GM21717 (cell line): ENCODE measurements at regions not wholly inside any gene's neighbourhood (a gene's known extent, or its start where the extent isn't known, plus 50 kb on each side); places are given as distances from the start of the nearest gene placed in this dataset.
"Not testable (repeated sequence)": the region's sequence is repeated elsewhere in the genome, so short reads cannot be mapped to it uniquely, and the experiment has no call there.

Experiments
- ATAC-seq: cut with Tn5 transposase; IDR thresholded peaks from one replicate; pipeline ENCODE4 v1.9.1; 2021; ENCODE audit warnings: mild to moderate bottlenecking, moderate library complexity; ENCODE audit not compliant: unreplicated experiment

GRCh38 chr15:96974761-96975160 lies 644.3 kb downstream of the NR2F2 start:
- ATAC-seq, result no peak

DNA sequence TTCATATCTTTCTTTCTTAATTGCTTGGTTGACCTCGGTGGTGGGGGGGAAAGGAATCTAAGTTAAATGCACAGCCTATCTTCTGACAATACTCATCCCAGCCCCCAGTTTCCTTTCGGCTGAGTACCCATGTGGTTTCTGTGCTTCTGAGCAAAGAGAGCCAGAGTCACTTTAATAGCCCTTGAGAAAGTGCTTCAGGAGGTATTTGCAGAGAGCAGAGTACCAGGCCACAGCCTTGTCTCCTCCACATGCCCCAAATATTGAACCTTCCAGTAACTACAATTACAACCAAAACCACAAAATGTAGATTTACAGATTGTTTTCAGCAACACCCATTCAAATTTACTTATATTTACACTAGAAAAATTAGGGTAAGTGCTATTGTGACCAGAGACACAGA lies 647.4 kb downstream of the NR2F2 start:
- ATAC-seq, result no peak

DNA sequence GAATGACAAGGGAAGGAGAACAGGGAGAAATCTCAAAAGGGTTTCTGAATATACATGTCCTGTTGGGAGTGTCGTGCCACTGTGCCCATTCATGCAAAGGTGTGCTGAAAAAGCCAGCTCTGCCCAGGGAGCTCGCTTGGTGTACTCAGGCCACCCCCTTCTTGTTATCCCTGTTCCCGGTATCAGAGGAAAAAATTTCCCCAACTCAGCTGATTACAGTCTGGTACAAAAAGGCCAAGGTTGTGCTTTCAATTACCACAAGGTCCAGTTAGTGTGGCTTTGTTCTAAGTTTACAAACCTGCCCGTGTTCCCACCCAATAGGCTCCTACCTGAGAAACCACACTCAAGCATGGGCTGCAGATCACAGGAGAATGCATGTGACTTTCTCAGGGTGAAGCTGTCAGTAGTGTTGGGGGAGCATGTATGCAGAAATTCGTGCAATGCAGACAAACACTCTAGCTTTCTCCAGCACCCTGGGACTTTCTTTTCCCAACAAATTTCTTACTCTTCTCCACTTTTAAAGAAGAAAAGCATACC lies 648.5 kb downstream of the NR2F2 start:
- no peak for ATAC-seq

DNA sequence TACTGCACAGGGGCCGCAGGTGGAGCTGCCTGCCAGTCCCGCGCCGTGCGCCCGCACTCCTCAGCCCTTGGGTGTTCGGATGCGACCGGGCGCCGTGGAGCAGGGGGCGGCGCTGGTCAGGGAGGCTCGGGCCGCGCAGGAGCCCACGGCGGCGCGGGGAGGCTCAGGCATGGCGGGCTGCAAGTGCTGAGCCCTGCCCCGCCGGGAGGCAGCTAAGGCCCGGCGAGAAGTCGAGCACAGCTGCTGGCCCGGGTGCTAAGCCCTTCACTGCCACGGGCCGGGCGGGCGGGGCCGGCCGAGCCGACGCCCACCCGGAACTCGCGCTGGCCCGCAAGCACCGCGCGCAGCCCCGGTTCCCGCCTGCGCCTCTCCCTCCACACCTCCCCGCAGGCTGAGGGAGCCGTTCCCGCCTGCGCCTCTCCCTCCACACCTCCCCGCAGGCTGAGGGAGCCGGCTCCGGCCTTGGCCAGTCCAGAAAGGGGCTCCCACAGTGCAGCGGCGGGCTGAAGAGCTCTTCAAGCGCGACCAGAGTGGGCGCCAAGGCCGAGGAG lies 653.7 kb downstream of the NR2F2 start:
- not testable (repeated sequence) for ATAC-seq

- ATAC-seq, result no peak
Measured at GRCh38 chr15:96992817-96993216, 662.3 kb downstream of the NR2F2 start.

DNA sequence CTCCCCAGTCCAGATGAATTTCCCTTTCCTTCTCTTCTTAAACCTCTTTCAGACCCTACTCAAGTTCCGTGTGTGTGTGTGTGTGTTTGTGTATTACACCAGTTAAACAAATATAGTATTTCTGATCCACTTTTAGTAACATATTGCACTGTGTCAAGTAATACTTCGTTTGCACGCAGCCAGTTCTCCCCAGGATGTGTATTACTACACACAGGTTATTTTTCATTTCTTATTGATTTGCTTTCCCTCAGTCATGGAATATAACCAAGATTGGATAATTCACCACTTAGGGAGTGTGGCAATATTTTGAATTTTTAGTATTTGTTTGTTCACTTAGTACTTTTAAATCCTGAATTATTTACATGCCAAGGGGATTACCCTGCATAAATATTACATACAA lies 667.0 kb downstream of the NR2F2 start:
- no peak for ATAC-seq

- ATAC-seq, result no peak
Measured at GRCh38 chr15:97009031-97009431, 678.5 kb downstream of the NR2F2 start.

DNA sequence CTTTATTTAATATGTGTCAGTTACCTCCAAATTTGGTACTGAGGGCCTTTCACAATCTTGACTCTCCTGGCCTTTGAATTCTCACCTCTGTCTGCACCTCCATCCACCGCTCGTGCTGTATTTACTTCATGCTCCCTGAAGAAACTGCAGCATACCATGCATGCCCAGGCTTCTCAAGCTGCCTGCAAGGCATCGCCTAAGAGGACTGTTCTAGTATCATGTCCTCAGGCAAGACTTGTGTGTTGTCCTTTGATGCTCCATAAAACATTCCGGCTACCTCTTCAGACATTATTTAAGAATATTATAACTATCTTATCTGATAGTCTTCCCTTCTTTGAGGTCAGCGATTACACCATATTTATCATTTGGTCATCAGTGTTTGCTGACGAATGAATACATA lies 682.5 kb downstream of the NR2F2 start:
- ATAC-seq, result no peak

GRCh38 chr15:97013491-97013890 lies 683.0 kb downstream of the NR2F2 start:
- ATAC-seq, result no peak

DNA sequence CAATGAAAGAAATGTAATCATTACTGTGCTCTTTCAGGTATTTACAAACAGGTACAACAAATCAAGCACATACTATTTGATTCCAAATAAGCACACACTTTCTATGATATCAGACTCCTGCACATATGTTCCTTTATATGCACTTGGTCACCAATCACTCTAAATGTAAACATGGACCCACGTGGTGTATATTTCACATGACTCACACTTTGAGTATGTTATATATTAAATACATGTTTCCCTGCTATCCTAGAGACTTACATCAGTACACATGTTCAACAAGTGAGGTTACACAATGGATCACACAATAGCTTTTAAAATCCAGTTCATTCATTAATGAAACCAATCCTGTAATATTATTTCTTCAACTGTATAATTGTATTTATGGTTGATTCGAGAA lies 683.5 kb downstream of the NR2F2 start:
- no peak for ATAC-seq

GRCh38 chr15:97023488-97023844 lies 693.0 kb downstream of the NR2F2 start:
- ATAC-seq, result no peak

GRCh38 chr15:97026781-97027180 lies 696.3 kb downstream of the NR2F2 start:
- ATAC-seq, result no peak

DNA sequence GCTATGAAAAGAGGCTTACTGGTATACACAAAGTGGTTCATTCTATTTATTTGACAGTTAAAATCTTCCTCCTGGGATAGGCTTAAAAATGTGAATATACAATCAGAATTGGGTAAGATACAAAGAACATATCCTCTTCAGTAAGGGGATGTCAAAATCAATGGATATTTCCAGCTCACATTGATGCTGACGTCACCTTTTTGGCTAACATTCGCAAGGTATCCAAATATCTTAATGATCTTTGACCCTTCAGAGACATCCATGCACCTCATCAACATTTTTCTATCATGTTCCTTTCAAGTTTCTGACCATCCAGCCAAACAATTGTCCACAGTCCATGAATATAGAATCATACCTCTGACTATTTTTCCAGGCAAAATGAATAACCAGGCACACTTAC lies 697.3 kb downstream of the NR2F2 start:
- no peak for ATAC-seq

DNA sequence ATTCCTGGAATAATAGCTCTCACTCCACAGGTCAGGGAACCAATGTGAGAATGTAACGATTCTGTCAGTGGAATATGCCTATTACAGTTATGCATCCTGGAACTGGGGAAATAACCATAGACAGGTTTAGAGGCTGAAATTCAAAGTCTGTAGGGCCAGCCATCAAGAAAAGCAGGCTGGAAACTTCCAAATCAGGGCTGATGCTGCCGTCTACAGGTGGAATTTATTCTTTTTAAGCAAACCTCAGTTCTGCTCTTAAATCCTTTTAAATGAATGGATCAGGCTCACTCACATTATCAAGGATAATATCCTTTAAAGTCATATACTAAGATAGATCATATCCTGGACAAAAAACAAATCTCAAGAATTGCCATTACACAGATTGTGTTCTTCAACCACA lies 699.8 kb downstream of the NR2F2 start:
- ATAC-seq, result no peak

DNA sequence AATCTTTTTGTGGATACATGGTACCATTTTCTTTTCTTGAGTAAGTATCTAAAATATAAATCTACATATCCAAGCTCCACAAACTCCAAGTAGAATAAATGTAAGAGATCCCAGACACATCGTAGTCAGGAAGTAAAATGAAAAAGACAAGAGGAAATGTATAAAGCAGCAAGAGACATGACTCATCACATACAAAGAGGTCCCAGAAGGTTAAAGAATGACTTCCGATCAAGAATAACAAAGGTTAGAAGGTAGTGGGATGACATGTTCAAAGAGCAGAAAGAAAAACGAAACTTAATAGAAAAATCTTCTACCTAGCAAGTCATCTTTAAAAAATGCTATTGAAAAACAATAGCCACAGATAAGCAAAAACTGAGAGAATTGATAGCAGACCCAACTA lies 705.8 kb downstream of the NR2F2 start:
- ATAC-seq, result no peak

GRCh38 chr15:97037080-97037479 lies 706.6 kb downstream of the NR2F2 start:
- ATAC-seq, result no peak

DNA sequence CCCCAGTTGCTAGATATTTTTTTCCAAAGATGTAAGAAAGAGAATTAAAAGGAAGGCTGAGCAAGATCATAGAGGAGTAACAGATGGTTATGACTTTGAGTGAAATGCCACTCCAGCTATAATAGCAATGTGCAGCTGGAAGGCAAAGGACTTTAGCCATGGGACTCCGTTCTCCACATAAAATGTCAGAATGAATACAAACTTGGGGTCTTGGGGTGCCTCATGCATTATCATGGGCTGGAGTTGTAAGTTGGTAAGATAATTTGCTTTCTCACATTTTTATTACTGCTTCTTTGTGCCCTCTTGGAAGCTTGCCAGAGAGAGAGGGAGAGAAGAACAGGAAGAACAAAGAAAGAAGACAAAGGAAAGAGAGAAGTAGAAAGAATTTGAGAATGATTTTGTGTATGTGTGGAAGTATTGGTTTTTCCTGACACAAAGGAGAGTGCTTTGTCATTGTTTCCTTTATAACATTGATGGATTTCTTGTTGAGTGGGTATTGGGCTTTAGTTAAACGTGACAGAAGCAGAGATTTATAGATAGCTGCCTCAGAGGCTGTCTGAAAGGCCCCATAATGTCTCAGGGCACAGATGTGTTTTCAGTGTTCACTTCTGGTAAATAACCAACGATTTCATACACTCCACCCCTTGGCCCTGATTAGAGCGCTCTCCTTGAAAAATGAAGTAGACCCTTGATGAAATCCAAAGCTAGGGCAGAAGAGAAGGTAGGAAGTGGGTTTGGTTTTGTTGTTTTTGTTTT lies 715.3 kb downstream of the NR2F2 start:
- ATAC-seq, result no peak

DNA sequence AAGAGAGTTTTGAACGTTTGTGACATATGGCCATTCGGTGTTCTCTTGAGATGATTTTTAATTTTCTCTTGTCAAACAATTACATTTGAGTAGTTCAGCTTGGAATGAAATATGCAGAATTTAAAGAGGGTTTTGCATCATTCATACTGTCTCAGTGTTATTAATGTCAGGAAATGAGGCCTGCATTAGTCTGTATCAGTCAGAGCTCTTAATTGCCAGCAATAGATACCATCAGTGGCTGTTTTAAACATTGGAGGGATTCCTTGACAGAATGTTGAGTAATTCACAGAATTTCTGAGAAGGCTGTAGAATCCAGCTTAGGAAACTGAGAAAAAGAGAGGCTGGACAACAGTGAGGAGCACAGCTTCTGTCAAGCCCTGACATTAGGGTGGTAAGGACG lies 722.0 kb downstream of the NR2F2 start:
- ATAC-seq, result no peak

DNA sequence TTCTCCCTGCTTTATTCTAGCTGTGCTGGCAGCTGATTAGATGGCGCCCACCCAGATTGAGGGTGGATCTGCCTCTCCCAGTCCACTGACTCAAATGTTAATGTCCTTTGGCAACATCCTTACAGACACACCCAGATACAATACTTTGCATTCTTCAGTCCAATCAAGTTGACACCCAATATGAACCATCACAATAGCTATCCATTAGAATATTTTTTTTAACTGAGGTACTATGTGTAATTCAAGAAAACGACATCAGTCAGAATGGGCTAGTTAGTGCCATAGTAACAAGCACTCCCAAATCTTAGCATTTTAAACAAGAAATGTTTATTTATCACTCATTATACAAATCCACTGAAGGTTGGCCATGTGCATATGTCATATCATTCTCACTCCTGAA lies 723.1 kb downstream of the NR2F2 start:
- no peak for ATAC-seq

- ATAC-seq, result no peak
Measured at GRCh38 chr15:97057503-97057902, 727.0 kb downstream of the NR2F2 start.

DNA sequence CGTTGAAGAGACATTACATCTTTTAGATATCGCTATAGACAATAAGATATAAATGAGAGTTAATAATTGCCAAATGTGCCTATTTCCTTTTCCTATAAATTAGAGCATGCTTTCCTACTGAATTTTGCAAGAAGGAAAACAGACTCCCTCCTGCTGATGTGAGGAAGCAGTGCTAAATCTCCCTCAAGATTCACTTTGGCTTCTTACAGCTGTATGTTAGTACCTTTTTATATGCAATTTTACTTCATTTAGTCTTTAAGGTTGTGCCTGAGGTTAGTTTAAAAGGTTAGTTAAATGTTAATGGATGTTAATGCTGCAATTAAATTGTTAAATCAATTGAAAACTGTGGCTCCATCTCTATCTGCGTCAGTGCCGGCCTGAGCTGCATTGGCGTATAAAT lies 728.8 kb downstream of the NR2F2 start:
- ATAC-seq, result no peak

DNA sequence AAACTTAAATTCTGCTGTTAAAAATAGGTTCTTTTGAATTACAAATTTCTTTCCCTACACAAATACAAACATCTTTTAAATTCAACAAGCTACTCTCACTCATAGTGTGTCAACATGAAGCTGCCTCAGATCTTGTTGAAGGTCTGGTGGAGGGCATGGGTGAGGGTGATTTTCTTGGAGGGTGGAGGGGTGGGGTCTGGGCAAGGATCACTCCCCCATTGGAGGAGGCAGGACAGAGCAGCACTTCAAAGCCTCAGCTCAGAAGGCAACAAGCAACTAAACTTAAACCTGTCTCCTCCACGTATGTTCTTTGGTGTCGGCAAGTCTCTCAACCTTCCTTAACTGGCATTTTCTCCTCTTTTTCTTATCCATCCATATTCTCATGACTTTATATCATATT lies 730.9 kb downstream of the NR2F2 start:
- ATAC-seq, result no peak

- no peak for ATAC-seq
Measured at GRCh38 chr15:97071668-97072067, 741.2 kb downstream of the NR2F2 start.
